ENCODE measurements at regions not wholly inside any gene's neighbourhood (a gene's known extent, or its start where the extent isn't known, plus 50 kb on each side); places are given as distances from the start of the nearest gene placed in this dataset.

DNA sequence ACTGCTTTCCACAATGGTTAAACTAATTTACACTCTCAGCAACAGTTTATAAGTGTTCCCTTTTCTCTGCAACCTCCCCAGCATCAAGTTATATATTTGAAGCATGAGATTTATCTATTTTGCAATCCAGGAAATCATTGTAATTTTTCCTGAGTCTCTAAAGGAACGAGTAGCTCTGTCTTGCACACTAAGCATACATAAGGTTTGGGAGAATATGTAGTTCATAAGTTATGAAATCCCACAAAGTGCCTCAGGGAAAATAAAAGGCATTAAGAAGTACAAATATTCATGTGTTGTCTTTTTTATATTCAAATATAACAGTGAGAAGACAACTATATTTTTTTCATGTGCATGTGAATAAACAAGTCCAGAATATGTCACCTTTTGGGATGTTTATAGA, 377.1 kb upstream of the RORB start:
- H3K27ac Mint-ChIP-seq: no peak overlapping the region
- Histone ChIP-seq H3K27ac (ENCODE audit: low read length) (no peak overlapping the region), H3K4me1 (ENCODE audit: control insufficient read depth in 1 of 2, extremely low read depth in 1 of 2, insufficient read depth in 2 of 2, low read length in 2 of 2) (peaks cover 0 to 5% of the 10 kb centered on the region in 2 experiments), H3K4me3 (ENCODE audit: control insufficient read depth in 1 of 2, extremely low read depth in 1 of 2, low read length in 1 of 2) (no peak overlapping the region), H3K9me3 (no peaks in the 10 kb centered on the region), H3K27me3 (replicated peaks in 1 of 2; ENCODE audit: control insufficient read depth in 2 of 2, extremely low read depth in 1 of 2, insufficient read depth in 2 of 2, low read length in 1 of 2) (no peaks in the 10 kb centered on the region), H3K36me3 (ENCODE audit: control insufficient read depth in 2 of 2, extremely low read depth in 1 of 2, insufficient read depth in 1 of 2, low read length in 1 of 2) (no peaks in the 10 kb centered on the region)
- H3K4me1 Mint-ChIP-seq: no peaks in the 10 kb centered on the region
- ChIA-PET CTCF (no interaction called here), POLR2A (no interaction called here)
- H3K9me3 Mint-ChIP-seq: peaks cover 4 to 8% (median 4%) of the 10 kb centered on the region in 3 donors
- DNase-seq (no peak), ATAC-seq (replicated peaks in 1 of 4) (no peak)
- WGBS (ENCODE audit: insufficient coverage): no CpG with 5 or more reads among the region's 1 CpG
- H3K36me3 Mint-ChIP-seq: no peaks in the 10 kb centered on the region
- no peak overlapping the region for H3K4me3 Mint-ChIP-seq
- no peaks in the 10 kb centered on the region for H3K27me3 Mint-ChIP-seq

GRCh38 chr9:74120470-74120869, 376.7 kb upstream of the RORB start:
- Histone ChIP-seq H3K4me3 (ENCODE audit: control insufficient read depth in 1 of 2, extremely low read depth in 1 of 2, low read length in 1 of 2) (no peak overlapping the region), H3K36me3 (ENCODE audit: control insufficient read depth in 2 of 2, extremely low read depth in 1 of 2, insufficient read depth in 1 of 2, low read length in 1 of 2) (no peaks in the 10 kb centered on the region), H3K4me1 (ENCODE audit: control insufficient read depth in 1 of 2, extremely low read depth in 1 of 2, insufficient read depth in 2 of 2, low read length in 2 of 2) (peaks cover 0 to 5% of the 10 kb centered on the region in 2 experiments), H3K27ac (ENCODE audit: low read length) (no peak overlapping the region), H3K27me3 (replicated peaks in 1 of 2; ENCODE audit: control insufficient read depth in 2 of 2, extremely low read depth in 1 of 2, insufficient read depth in 2 of 2, low read length in 1 of 2) (no peaks in the 10 kb centered on the region), H3K9me3 (no peaks in the 10 kb centered on the region)
- CTCF ChIA-PET: no interaction called here
- POLR2A ChIA-PET: no interaction called here
- no peak for DNase-seq
- Mint-ChIP-seq H3K27me3 (no peaks in the 10 kb centered on the region), H3K4me1 (no peaks in the 10 kb centered on the region), H3K9me3 (peaks cover 3 to 8% (median 4%) of the 10 kb centered on the region in 3 donors), H3K4me3 (no peak overlapping the region), H3K27ac (no peak overlapping the region), H3K36me3 (no peaks in the 10 kb centered on the region)
- WGBS (ENCODE audit: insufficient coverage): 74% methylated on average over 2 of the region's 4 CpGs
- no peak for ATAC-seq (replicated peaks in 1 of 4)

DNA sequence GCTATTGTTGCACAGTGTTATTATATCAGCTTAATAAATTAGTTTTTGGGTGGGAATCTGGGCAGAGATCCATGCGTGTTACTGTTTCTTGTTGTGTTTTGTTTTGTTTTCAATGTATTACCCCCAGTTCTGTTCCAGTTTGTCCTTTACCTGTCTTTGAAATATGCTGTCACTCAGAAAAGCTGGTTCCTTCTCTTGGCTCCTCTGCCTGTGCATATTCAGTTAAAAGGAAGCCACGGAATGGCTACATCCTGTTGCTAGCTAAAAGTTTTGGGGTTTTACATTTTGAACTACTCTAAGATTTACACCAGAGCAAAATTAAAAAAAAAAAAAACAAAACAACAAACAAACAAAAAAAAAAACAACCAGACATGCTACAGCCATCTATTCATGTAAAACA, 374.9 kb upstream of the RORB start:
- Histone ChIP-seq H3K27me3 (replicated peaks in 1 of 2; ENCODE audit: control insufficient read depth in 2 of 2, extremely low read depth in 1 of 2, insufficient read depth in 2 of 2, low read length in 1 of 2) (no peaks in the 10 kb centered on the region), H3K27ac (ENCODE audit: low read length) (no peak overlapping the region), H3K9me3 (no peaks in the 10 kb centered on the region), H3K36me3 (ENCODE audit: control insufficient read depth in 2 of 2, extremely low read depth in 1 of 2, insufficient read depth in 1 of 2, low read length in 1 of 2) (no peaks in the 10 kb centered on the region), H3K4me3 (ENCODE audit: control insufficient read depth in 1 of 2, extremely low read depth in 1 of 2, low read length in 1 of 2) (no peak overlapping the region), H3K4me1 (ENCODE audit: control insufficient read depth in 1 of 2, extremely low read depth in 1 of 2, insufficient read depth in 2 of 2, low read length in 2 of 2) (peaks cover 0 to 5% of the 10 kb centered on the region in 2 experiments)
- Mint-ChIP-seq H3K4me3 (no peak overlapping the region), H3K36me3 (no peaks in the 10 kb centered on the region), H3K27ac (no peak overlapping the region), H3K27me3 (no peaks in the 10 kb centered on the region), H3K9me3 (peaks cover 3 to 13% (median 4%) of the 10 kb centered on the region in 3 donors), H3K4me1 (no peaks in the 10 kb centered on the region)
- POLR2A ChIA-PET: no interaction called here
- CTCF ChIA-PET: interaction anchor here in 1 of 2 donors (0.7 kb wide), 1 partner anchor 1361 kb away, joined by 4 read pairs; no protein-coding TSS in a partner anchor
- DNase-seq: no peak
- WGBS (ENCODE audit: insufficient coverage): no CpG with 5 or more reads among the region's 2 CpGs
- ATAC-seq (replicated peaks in 1 of 4): no peak

DNA sequence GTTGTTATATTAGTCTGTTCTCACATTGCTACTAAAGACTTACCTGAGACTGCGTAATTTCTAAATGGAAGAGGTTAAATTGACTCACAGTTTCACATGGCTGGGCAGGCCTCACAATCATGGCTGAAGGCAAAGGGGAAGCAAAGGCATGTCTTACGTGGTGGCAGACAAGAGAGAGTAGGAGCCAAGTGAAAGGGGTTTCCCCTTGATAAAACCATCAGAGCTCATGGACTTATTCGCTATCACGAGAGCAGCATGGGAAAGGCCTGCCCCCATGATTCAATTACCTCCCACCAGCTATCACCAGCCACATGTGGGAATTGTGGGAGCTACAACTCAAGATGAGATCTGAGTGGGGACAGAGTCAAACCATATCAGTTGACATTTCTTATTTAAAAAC, 374.5 kb upstream of the RORB start:
- Mint-ChIP-seq H3K27me3 (no peaks in the 10 kb centered on the region), H3K27ac (no peak overlapping the region), H3K36me3 (no peaks in the 10 kb centered on the region), H3K4me3 (no peak overlapping the region), H3K9me3 (peaks cover 3 to 13% (median 4%) of the 10 kb centered on the region in 3 donors), H3K4me1 (no peaks in the 10 kb centered on the region)
- 55% methylated on average over 2 of the region's 4 CpGs for WGBS (ENCODE audit: insufficient coverage)
- no peak overlapping the region for H3K27ac ChIP-seq (ENCODE audit: low read length)
- ChIA-PET CTCF (no interaction called here), POLR2A (no interaction called here)
- DNase-seq (no peak), ATAC-seq (replicated peaks in 1 of 4) (no peak)
- peaks cover 0 to 5% of the 10 kb centered on the region in 2 experiments for H3K4me1 ChIP-seq (ENCODE audit: control insufficient read depth in 1 of 2, extremely low read depth in 1 of 2, insufficient read depth in 2 of 2, low read length in 2 of 2)
- no peaks in the 10 kb centered on the region for H3K9me3 ChIP-seq
- no peaks in the 10 kb centered on the region for H3K36me3 ChIP-seq (ENCODE audit: control insufficient read depth in 2 of 2, extremely low read depth in 1 of 2, insufficient read depth in 1 of 2, low read length in 1 of 2)
- H3K4me3 ChIP-seq (ENCODE audit: control insufficient read depth in 1 of 2, extremely low read depth in 1 of 2, low read length in 1 of 2): no peak overlapping the region
- no peaks in the 10 kb centered on the region for H3K27me3 ChIP-seq (replicated peaks in 1 of 2; ENCODE audit: control insufficient read depth in 2 of 2, extremely low read depth in 1 of 2, insufficient read depth in 2 of 2, low read length in 1 of 2)

GRCh38 chr9:74125941-74126340, 371.2 kb upstream of the RORB start:
- no peaks in the 10 kb centered on the region for H3K36me3 Mint-ChIP-seq
- 66% methylated on average over 4 of the region's 5 CpGs for WGBS (ENCODE audit: insufficient coverage)
- CTCF ChIA-PET: no interaction called here
- H3K27ac ChIP-seq (ENCODE audit: low read length): no peak overlapping the region
- H3K36me3 ChIP-seq (ENCODE audit: control insufficient read depth in 2 of 2, extremely low read depth in 1 of 2, insufficient read depth in 1 of 2, low read length in 1 of 2): no peaks in the 10 kb centered on the region
- no peak overlapping the region for H3K4me3 Mint-ChIP-seq
- H3K9me3 ChIP-seq: no peaks in the 10 kb centered on the region
- POLR2A ChIA-PET: interaction anchor here in 1 of 2 donors (0.7 kb wide), 1 partner anchor 22 kb away, joined by 3 read pairs; no protein-coding TSS in a partner anchor
- H3K4me1 ChIP-seq (ENCODE audit: control insufficient read depth in 1 of 2, extremely low read depth in 1 of 2, insufficient read depth in 2 of 2, low read length in 2 of 2): peaks cover 0 to 5% of the 10 kb centered on the region in 2 experiments
- no peak for DNase-seq
- no peaks in the 10 kb centered on the region for H3K27me3 ChIP-seq (replicated peaks in 1 of 2; ENCODE audit: control insufficient read depth in 2 of 2, extremely low read depth in 1 of 2, insufficient read depth in 2 of 2, low read length in 1 of 2)
- no peaks in the 10 kb centered on the region for H3K27me3 Mint-ChIP-seq
- H3K9me3 Mint-ChIP-seq: peaks cover 0 to 19% (median 3%) of the 10 kb centered on the region in 3 donors
- no peak for ATAC-seq (replicated peaks in 1 of 4)
- H3K27ac Mint-ChIP-seq: no peak overlapping the region
- no peak overlapping the region for H3K4me3 ChIP-seq (ENCODE audit: control insufficient read depth in 1 of 2, extremely low read depth in 1 of 2, low read length in 1 of 2)
- H3K4me1 Mint-ChIP-seq: no peaks in the 10 kb centered on the region

- no peak for DNase-seq
- Histone ChIP-seq H3K27ac (ENCODE audit: low read length) (no peak overlapping the region), H3K36me3 (ENCODE audit: control insufficient read depth in 2 of 2, extremely low read depth in 1 of 2, insufficient read depth in 1 of 2, low read length in 1 of 2) (no peaks in the 10 kb centered on the region), H3K27me3 (replicated peaks in 1 of 2; ENCODE audit: control insufficient read depth in 2 of 2, extremely low read depth in 1 of 2, insufficient read depth in 2 of 2, low read length in 1 of 2) (no peaks in the 10 kb centered on the region), H3K4me1 (ENCODE audit: control insufficient read depth in 1 of 2, extremely low read depth in 1 of 2, insufficient read depth in 2 of 2, low read length in 2 of 2) (no peaks in the 10 kb centered on the region), H3K4me3 (ENCODE audit: control insufficient read depth in 1 of 2, extremely low read depth in 1 of 2, low read length in 1 of 2) (no peak overlapping the region), H3K9me3 (no peaks in the 10 kb centered on the region)
- Mint-ChIP-seq H3K36me3 (no peaks in the 10 kb centered on the region), H3K4me3 (no peak overlapping the region), H3K27me3 (no peaks in the 10 kb centered on the region), H3K27ac (no peak overlapping the region), H3K4me1 (no peaks in the 10 kb centered on the region), H3K9me3 (peaks cover 0 to 24% (median 4%) of the 10 kb centered on the region in 3 donors)
- ChIA-PET CTCF (no interaction called here), POLR2A (no interaction called here)
- 93% methylated on average over 7 of the region's 7 CpGs for WGBS (ENCODE audit: insufficient coverage)
- ATAC-seq (replicated peaks in 1 of 4): no peak
These were observed 364.1 kb upstream of the RORB start for GRCh38 chr9:74132986-74133385.

GRCh38 chr9:74133921-74134320, 363.2 kb upstream of the RORB start:
- DNase-seq (no peak), ATAC-seq (replicated peaks in 1 of 4) (no peak)
- Mint-ChIP-seq H3K27me3 (no peaks in the 10 kb centered on the region), H3K9me3 (peaks cover 0 to 20% (median 4%) of the 10 kb centered on the region in 3 donors), H3K4me1 (no peaks in the 10 kb centered on the region), H3K36me3 (no peaks in the 10 kb centered on the region), H3K27ac (no peak overlapping the region), H3K4me3 (no peak overlapping the region)
- Histone ChIP-seq H3K27me3 (replicated peaks in 1 of 2; ENCODE audit: control insufficient read depth in 2 of 2, extremely low read depth in 1 of 2, insufficient read depth in 2 of 2, low read length in 1 of 2) (no peaks in the 10 kb centered on the region), H3K36me3 (ENCODE audit: control insufficient read depth in 2 of 2, extremely low read depth in 1 of 2, insufficient read depth in 1 of 2, low read length in 1 of 2) (no peaks in the 10 kb centered on the region), H3K27ac (ENCODE audit: low read length) (no peak overlapping the region), H3K9me3 (no peaks in the 10 kb centered on the region), H3K4me3 (ENCODE audit: control insufficient read depth in 1 of 2, extremely low read depth in 1 of 2, low read length in 1 of 2) (no peak overlapping the region), H3K4me1 (ENCODE audit: control insufficient read depth in 1 of 2, extremely low read depth in 1 of 2, insufficient read depth in 2 of 2, low read length in 2 of 2) (no peaks in the 10 kb centered on the region)
- ChIA-PET POLR2A (no interaction called here), CTCF (no interaction called here)
- WGBS (ENCODE audit: insufficient coverage): no CpG with 5 or more reads among the region's 6 CpGs

Measured in T-cell (primary cell).